Glutamatergic neuron (in vitro differentiated cells): ENCODE measurements at regions not wholly inside any gene's neighbourhood (a gene's known extent, or its start where the extent isn't known, plus 50 kb on each side); places are given as distances from the start of the nearest gene placed in this dataset.

ENCODE experiments used
- DNase-seq: peaks from one replicate; pipeline ENCODE4 v3.0.0; 2022
- H3K27ac Mint-ChIP-seq: one replicate; pipeline ENCODE4 v1.8.0; 2020; ENCODE audit warnings: mild to moderate bottlenecking, mixed read lengths, inconsistent platforms; ENCODE audit not compliant: unreplicated experiment
- H3K27me3 Mint-ChIP-seq: one replicate; pipeline ENCODE4 v1.8.0; 2020; ENCODE audit warnings: mild to moderate bottlenecking, moderate library complexity, mixed read lengths, inconsistent platforms; ENCODE audit not compliant: unreplicated experiment
- H3K36me3 Mint-ChIP-seq: one replicate; pipeline ENCODE4 v1.8.0; 2020; ENCODE audit warnings: mild to moderate bottlenecking, mixed read lengths, inconsistent platforms; ENCODE audit not compliant: unreplicated experiment
- H3K4me1 Mint-ChIP-seq: one replicate; pipeline ENCODE4 v1.8.0; 2020; ENCODE audit warnings: mild to moderate bottlenecking, low read depth, mixed read lengths, inconsistent platforms; ENCODE audit not compliant: unreplicated experiment
- H3K4me3 Mint-ChIP-seq: one replicate; pipeline ENCODE4 v1.8.0; 2020; ENCODE audit warnings: mild to moderate bottlenecking, mixed read lengths, inconsistent platforms; ENCODE audit not compliant: unreplicated experiment
- H3K9me3 Mint-ChIP-seq: one replicate; pipeline ENCODE4 v1.8.0; 2020; ENCODE audit warnings: mild to moderate bottlenecking, moderate library complexity, mixed read lengths, inconsistent platforms; ENCODE audit not compliant: unreplicated experiment
- TF ChIP-seq, protein P1 (sequence below): fragments of 200-600 bp; sonication (generic); IDR thresholded peaks from one replicate; pipeline ENCODE4 v1.5.0; 2021; ENCODE audit not compliant: partially characterized antibody, unreplicated experiment

DNA sequence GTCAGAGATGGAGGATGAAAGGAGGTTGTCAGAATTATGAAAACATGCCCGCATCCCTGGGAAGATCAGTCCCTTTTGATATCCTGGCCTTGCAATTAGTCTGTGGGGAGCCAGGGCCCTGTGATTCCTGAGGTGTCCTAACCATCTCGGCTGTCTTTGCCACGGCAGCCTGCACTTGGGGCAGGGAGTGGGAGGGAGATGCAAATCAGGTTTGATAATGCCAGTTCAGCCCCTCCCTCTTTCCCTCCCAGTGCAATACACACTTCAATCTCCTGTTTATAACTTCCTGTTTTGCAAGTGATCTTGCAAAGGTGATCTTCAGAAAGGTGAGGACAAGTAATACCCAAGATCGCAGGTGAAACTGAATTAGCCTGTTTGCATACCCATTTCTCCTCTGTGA, 114.0 kb upstream of the ALDH1B1 start:
- TF ChIP-seq, protein P1, sequence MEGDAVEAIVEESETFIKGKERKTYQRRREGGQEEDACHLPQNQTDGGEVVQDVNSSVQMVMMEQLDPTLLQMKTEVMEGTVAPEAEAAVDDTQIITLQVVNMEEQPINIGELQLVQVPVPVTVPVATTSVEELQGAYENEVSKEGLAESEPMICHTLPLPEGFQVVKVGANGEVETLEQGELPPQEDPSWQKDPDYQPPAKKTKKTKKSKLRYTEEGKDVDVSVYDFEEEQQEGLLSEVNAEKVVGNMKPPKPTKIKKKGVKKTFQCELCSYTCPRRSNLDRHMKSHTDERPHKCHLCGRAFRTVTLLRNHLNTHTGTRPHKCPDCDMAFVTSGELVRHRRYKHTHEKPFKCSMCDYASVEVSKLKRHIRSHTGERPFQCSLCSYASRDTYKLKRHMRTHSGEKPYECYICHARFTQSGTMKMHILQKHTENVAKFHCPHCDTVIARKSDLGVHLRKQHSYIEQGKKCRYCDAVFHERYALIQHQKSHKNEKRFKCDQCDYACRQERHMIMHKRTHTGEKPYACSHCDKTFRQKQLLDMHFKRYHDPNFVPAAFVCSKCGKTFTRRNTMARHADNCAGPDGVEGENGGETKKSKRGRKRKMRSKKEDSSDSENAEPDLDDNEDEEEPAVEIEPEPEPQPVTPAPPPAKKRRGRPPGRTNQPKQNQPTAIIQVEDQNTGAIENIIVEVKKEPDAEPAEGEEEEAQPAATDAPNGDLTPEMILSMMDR, result no peak
- Mint-ChIP-seq H3K4me3 (no peak overlapping the region), H3K36me3 (no peaks in the 10 kb centered on the region), H3K27ac (no peak overlapping the region), H3K4me1 (peaks cover 17% of the 10 kb centered on the region), H3K27me3 (peaks cover 10% of the 10 kb centered on the region), H3K9me3 (no peaks in the 10 kb centered on the region)
- no peak for DNase-seq

DNA sequence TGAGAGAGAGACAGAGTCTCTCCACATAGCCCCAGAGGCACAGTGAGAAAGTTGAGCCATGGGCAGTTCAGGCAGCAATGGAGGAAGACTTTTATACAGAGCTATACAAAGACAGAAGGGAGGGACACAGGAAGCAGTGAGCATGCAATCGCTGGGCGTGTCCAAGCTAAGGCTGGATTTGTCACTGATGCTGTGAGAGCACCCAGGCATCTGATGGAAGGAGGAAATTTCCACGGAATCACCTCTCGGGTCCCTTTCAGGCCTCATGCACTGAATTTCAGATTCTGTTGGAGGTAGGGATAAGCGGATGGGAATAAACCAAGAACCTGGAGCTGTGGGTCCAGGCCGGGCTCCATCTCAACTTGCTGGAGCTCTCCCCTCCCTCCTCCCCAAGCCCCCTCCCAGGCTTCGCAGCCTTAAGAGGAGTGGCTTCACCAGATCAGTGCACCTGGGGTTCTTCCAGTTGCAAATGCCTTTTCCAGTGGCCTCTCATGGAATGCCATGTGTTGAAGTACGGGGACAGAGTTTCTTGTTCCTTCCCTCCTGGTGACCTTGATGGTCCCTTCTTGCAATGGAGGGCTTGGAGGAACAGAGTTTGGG, 114.8 kb upstream of the ALDH1B1 start:
- H3K36me3 Mint-ChIP-seq, result peaks cover 4% of the 10 kb centered on the region
- no peaks in the 10 kb centered on the region for H3K9me3 Mint-ChIP-seq
- H3K27me3 Mint-ChIP-seq, result peaks cover 10% of the 10 kb centered on the region
- DNase-seq, result no peak
- H3K4me3 Mint-ChIP-seq, result no peak overlapping the region
- H3K4me1 Mint-ChIP-seq, result peaks cover 12% of the 10 kb centered on the region
- H3K27ac Mint-ChIP-seq, result no peak overlapping the region
- TF ChIP-seq, protein P1, result no peak

DNA sequence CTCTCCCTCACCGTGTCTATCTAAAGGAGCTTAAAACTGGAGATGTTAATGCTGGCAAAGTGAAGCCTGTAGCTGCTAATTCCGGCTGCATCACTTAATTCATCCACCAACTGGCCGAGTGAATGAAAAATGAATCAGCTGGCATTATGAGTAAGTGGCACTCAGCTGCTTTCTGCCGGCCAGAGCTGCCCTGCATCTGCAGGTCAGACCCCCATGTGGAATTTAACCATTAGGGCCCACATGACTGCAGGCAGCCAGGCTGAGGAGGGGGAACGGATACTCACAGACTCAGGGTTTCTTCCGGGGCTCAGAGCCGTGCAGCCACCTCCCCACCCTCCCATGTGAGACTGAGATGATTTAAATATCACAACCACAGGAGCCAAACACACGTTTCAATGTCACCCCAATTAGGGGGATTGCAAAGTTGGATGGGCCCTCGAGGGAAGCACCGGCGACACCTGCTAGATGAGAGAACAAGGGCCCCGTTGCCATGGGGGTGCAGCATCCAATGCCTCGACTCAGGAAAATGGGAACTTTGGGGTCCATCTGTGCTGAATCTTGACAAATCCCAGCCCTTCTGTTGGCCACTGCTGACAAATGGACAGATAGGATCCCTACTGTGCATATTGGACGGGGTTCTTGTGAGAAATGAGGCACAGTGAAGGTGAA, 115.6 kb upstream of the ALDH1B1 start:
- no peak for DNase-seq
- no peak overlapping the region for H3K4me3 Mint-ChIP-seq
- H3K4me1 Mint-ChIP-seq, result peaks cover 9% of the 10 kb centered on the region
- TF ChIP-seq, protein P1, result no peak
- no peaks in the 10 kb centered on the region for H3K9me3 Mint-ChIP-seq
- H3K27ac Mint-ChIP-seq, result no peak overlapping the region
- H3K36me3 Mint-ChIP-seq, result peaks cover 4% of the 10 kb centered on the region
- peaks cover 10% of the 10 kb centered on the region for H3K27me3 Mint-ChIP-seq

DNA sequence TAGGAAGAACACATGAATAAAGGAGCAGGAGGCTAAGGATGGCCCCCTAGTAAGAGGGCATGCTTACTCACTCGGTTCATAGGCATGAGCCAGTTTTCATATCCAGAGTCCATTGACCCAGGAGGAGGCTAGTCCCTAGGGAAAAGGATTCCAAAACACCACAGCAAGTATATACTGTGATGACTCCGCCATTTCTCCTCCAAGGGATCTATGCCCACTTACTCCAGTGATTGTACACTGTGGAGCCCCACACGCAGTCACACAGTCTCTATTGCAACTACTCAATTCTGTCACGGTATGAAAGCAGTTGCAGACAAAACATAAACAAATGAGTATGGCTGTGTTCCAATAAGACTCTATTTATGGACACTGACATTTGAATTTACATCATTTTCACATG, 117.7 kb upstream of the ALDH1B1 start:
- Mint-ChIP-seq H3K4me1 (peaks cover 5% of the 10 kb centered on the region), H3K4me3 (no peak overlapping the region), H3K27ac (no peak overlapping the region), H3K27me3 (peaks cover 2% of the 10 kb centered on the region), H3K36me3 (peaks cover 4% of the 10 kb centered on the region), H3K9me3 (no peaks in the 10 kb centered on the region)
- DNase-seq, result no peak
- TF ChIP-seq, protein P1, result no peak

DNA sequence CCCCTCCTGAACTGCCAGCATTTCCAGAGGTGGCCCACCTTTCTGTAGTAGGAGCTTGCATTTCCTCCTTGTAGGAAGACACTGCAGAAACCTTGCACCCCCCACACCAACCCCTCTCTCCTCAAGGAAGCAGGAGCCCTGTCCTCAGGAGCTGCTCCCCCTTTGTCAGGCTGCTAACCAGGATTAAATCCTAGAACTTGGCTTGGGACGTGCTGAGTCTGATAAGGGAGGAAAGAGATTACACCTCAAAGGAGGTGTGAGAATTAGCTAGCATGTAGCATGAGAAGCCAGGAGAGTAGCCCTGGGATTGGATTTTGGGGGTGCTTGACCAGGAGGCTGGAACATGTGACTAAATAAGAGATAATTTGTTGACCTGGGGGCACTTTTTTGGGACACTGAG, 119.8 kb upstream of the ALDH1B1 start:
- H3K27ac Mint-ChIP-seq, result no peak overlapping the region
- peaks cover 4% of the 10 kb centered on the region for H3K36me3 Mint-ChIP-seq
- peaks cover 5% of the 10 kb centered on the region for H3K4me1 Mint-ChIP-seq
- no peak overlapping the region for H3K4me3 Mint-ChIP-seq
- H3K9me3 Mint-ChIP-seq, result no peaks in the 10 kb centered on the region
- TF ChIP-seq, protein P1, result no peak
- peaks cover 2% of the 10 kb centered on the region for H3K27me3 Mint-ChIP-seq
- DNase-seq, result no peak
